GM19438 (cell line): ENCODE measurements at regions not wholly inside any gene's neighbourhood (a gene's known extent, or its start where the extent isn't known, plus 50 kb on each side); places are given as distances from the start of the nearest gene placed in this dataset.

ENCODE experiments used
- ATAC-seq: cut with Tn5 transposase; IDR thresholded peaks from one replicate; pipeline ENCODE4 v1.9.1; 2021; ENCODE audit warnings: low read depth; ENCODE audit not compliant: unreplicated experiment

- ATAC-seq, result no peak
Observed at GRCh38 chr2:125681576-125681975, 974.4 kb upstream of the GYPC start.

GRCh38 chr2:125681976-125682805, 973.8 kb upstream of the GYPC start:
- no peak for ATAC-seq

- no peak for ATAC-seq
Observed at GRCh38 chr2:125684256-125684655, 971.7 kb upstream of the GYPC start.

- no peak for ATAC-seq
Observed at GRCh38 chr2:125684932-125685331, 971.0 kb upstream of the GYPC start.

GRCh38 chr2:125696560-125696959, 959.4 kb upstream of the GYPC start:
- no peak for ATAC-seq

GRCh38 chr2:125698280-125698679, 957.7 kb upstream of the GYPC start:
- ATAC-seq, result no peak

GRCh38 chr2:125701070-125701469, 954.9 kb upstream of the GYPC start:
- no peak for ATAC-seq

- no peak for ATAC-seq
Observed at GRCh38 chr2:125707611-125708010, 948.3 kb upstream of the GYPC start.

- ATAC-seq, result no peak
Observed at GRCh38 chr2:125710561-125710960, 945.4 kb upstream of the GYPC start.

- ATAC-seq, result no peak
Observed at GRCh38 chr2:125711075-125711474, 944.9 kb upstream of the GYPC start.

- no peak for ATAC-seq
Observed at GRCh38 chr2:125713533-125713932, 942.4 kb upstream of the GYPC start.

- ATAC-seq, result no peak
Observed at GRCh38 chr2:125721072-125721721, 934.8 kb upstream of the GYPC start.

GRCh38 chr2:125730921-125731320, 925.0 kb upstream of the GYPC start:
- no peak for ATAC-seq

GRCh38 chr2:125736306-125736705, 919.7 kb upstream of the GYPC start:
- no peak for ATAC-seq

GRCh38 chr2:125745514-125745913, 910.4 kb upstream of the GYPC start:
- no peak for ATAC-seq

GRCh38 chr2:125746321-125747164, 909.4 kb upstream of the GYPC start:
- no peak for ATAC-seq

- ATAC-seq, result no peak
Observed at GRCh38 chr2:125747165-125747425, 908.9 kb upstream of the GYPC start.

- no peak for ATAC-seq
Observed at GRCh38 chr2:125756431-125756830, 899.5 kb upstream of the GYPC start.

GRCh38 chr2:125796784-125797183, 859.2 kb upstream of the GYPC start:
- no peak for ATAC-seq

- ATAC-seq, result no peak
Observed at GRCh38 chr2:125797192-125797591, 858.8 kb upstream of the GYPC start.

GRCh38 chr2:125822746-125823145, 833.2 kb upstream of the GYPC start:
- ATAC-seq, result no peak
